Tibial nerve (tissue), 4 donors: ENCODE measurements at regions not wholly inside any gene's neighbourhood (a gene's known extent, or its start where the extent isn't known, plus 50 kb on each side); places are given as distances from the start of the nearest gene placed in this dataset.

Experiments
- DNase-seq, 2 donors: peaks; one replicate each; pipeline ENCODE4 v3.0.0-alpha.2; 2019; ENCODE audit warnings: low spot score in 2 of 2
- H3K27ac ChIP-seq, 4 donors: fragments of 200-600 bp; sonication (generic) in 3 of 4; one replicate each; pipeline ENCODE4 v1.5.1; 2017 to 2019; ENCODE audit warnings: mild to moderate bottlenecking in 1 of 4
- H3K27me3 ChIP-seq, 2 donors: fragments of 200-600 bp; sonication (generic) in 1 of 2; one replicate each; pipeline versions ENCODE4 v1.5.1 to v1.6.0; 2017 to 2019
- H3K36me3 ChIP-seq, 3 donors: fragments of 200-600 bp; sonication (generic); one replicate each; pipeline ENCODE4 v1.5.1; 2018 to 2019
- H3K4me1 ChIP-seq, 4 donors: fragments of 200-600 bp; sonication (generic) in 3 of 4; one replicate each; pipeline ENCODE4 v1.5.1; 2017 to 2019
- H3K4me3 ChIP-seq, 4 donors: fragments of 200-600 bp; sonication (generic) in 3 of 4; one replicate each; pipeline ENCODE4 v1.5.1; 2017 to 2019; ENCODE audit warnings: mild to moderate bottlenecking in 1 of 4, moderate library complexity in 1 of 4
- H3K9me3 ChIP-seq, 4 donors: fragments of 200-600 bp; sonication (generic) in 3 of 4; one replicate each; pipeline ENCODE4 v1.5.1; 2017 to 2019
- CTCF ChIP-seq, 5 experiments: fragments of 200-600 bp in 3 of 5; fragments of 450-650 bp in 2 of 5; sonication (generic) in 3 of 5; IDR thresholded peaks; one replicate each; pipeline ENCODE4 v1.5.1; 2016 to 2019; ENCODE audit warnings: antibody characterized with exemption in 5 of 5, mild to moderate bottlenecking in 3 of 5, moderate library complexity in 2 of 5
- EP300 ChIP-seq, 2 donors: sonication (generic); formaldehyde crosslinking; IDR thresholded peaks; one replicate each; pipeline ENCODE4 v1.6.1; 2017; ENCODE audit warnings: antibody characterized with exemption in 2 of 2, mild to moderate bottlenecking in 1 of 2
- POLR2A ChIP-seq, 2 donors: fragments of 450-650 bp; IDR thresholded peaks; one replicate each; pipeline ENCODE4 v1.6.1; 2017; ENCODE audit warnings: antibody characterized with exemption in 2 of 2, mild to moderate bottlenecking in 2 of 2, moderate library complexity in 2 of 2
- WGBS, 2 donors: methylation state at CpG; one replicate each; pipeline ENCODE4 v1.1.5; 2018; 5-methylcytosine and 5-hydroxymethylcytosine counted together

GRCh38 chr2:144258154-144258553 lies 261.8 kb downstream of the ZEB2 start:
- no peak for TF ChIP-seq CTCF (IDR thresholded peaks at IDR 0.05)
- TF ChIP-seq POLR2A (IDR thresholded peaks at IDR 0.05): no peak
- TF ChIP-seq EP300 (IDR thresholded peaks at IDR 0.05): no peak
- Histone ChIP-seq H3K4me1 (peaks cover 0 to 7% (median 2%) of the 10 kb centered on the region in 4 donors), H3K36me3 (peaks cover 0 to 23% (median 0%) of the 10 kb centered on the region in 3 donors), H3K27me3 (no peaks in the 10 kb centered on the region), H3K27ac (no peak overlapping the region), H3K9me3 (peaks cover 0 to 37% (median 9%) of the 10 kb centered on the region in 4 donors), H3K4me3 (no peak overlapping the region)
- WGBS, 2 donors: 93 to 99% methylated on average over 2 of the region's 2 CpGs
- no peak for DNase-seq

- DNase-seq: no peak
- H3K27ac ChIP-seq: no peak overlapping the region
- WGBS, 2 donors: 61 to 68% methylated on average over 1 of the region's 1 CpG
- peaks cover 0 to 29% (median 0%) of the 10 kb centered on the region in 3 donors for H3K36me3 ChIP-seq
- H3K4me1 ChIP-seq: peaks cover 0 to 7% (median 2%) of the 10 kb centered on the region in 4 donors
- no peak overlapping the region for H3K4me3 ChIP-seq
- peaks cover 0 to 47% (median 13%) of the 10 kb centered on the region in 4 donors for H3K9me3 ChIP-seq
- H3K27me3 ChIP-seq: no peaks in the 10 kb centered on the region
- TF ChIP-seq EP300 (IDR thresholded peaks at IDR 0.05): no peak
- TF ChIP-seq POLR2A (IDR thresholded peaks at IDR 0.05): no peak
- no peak for TF ChIP-seq CTCF (IDR thresholded peaks at IDR 0.05)
Measured at GRCh38 chr2:144256996-144257707, 262.8 kb downstream of the ZEB2 start.

GRCh38 chr2:144254342-144255235 lies 265.3 kb downstream of the ZEB2 start:
- H3K9me3 ChIP-seq: peaks cover 0 to 52% (median 13%) of the 10 kb centered on the region in 4 donors
- TF ChIP-seq EP300 (IDR thresholded peaks at IDR 0.05) (no peak), POLR2A (IDR thresholded peaks at IDR 0.05) (no peak), CTCF (IDR thresholded peaks at IDR 0.05) (no peak)
- H3K4me3 ChIP-seq: no peak overlapping the region
- 96 to 97% methylated on average over 2 of the region's 2 CpGs for WGBS, 2 donors
- H3K27me3 ChIP-seq: no peaks in the 10 kb centered on the region
- H3K4me1 ChIP-seq: peaks cover 0 to 7% (median 2%) of the 10 kb centered on the region in 4 donors
- peaks cover 0 to 29% (median 0%) of the 10 kb centered on the region in 3 donors for H3K36me3 ChIP-seq
- no peak for DNase-seq
- no peak overlapping the region for H3K27ac ChIP-seq

GRCh38 chr2:144253743-144254142 lies 266.2 kb downstream of the ZEB2 start:
- no peak overlapping the region for H3K27ac ChIP-seq
- H3K36me3 ChIP-seq: peaks cover 0 to 29% (median 0%) of the 10 kb centered on the region in 3 donors
- peaks cover 0 to 7% (median 2%) of the 10 kb centered on the region in 4 donors for H3K4me1 ChIP-seq
- no peak overlapping the region for H3K4me3 ChIP-seq
- no peak for DNase-seq
- H3K9me3 ChIP-seq: peaks cover 0 to 47% (median 13%) of the 10 kb centered on the region in 4 donors
- WGBS, 2 donors: 82% methylated on average over 3 to 4 of the region's 4 CpGs
- no peak for TF ChIP-seq CTCF (IDR thresholded peaks at IDR 0.05)
- no peak for TF ChIP-seq POLR2A (IDR thresholded peaks at IDR 0.05)
- TF ChIP-seq EP300 (IDR thresholded peaks at IDR 0.05): no peak
- H3K27me3 ChIP-seq: no peaks in the 10 kb centered on the region
